ENCODE measurements at regions not wholly inside any gene's neighbourhood (a gene's known extent, or its start where the extent isn't known, plus 50 kb on each side); places are given as distances from the start of the nearest gene placed in this dataset.

DNA sequence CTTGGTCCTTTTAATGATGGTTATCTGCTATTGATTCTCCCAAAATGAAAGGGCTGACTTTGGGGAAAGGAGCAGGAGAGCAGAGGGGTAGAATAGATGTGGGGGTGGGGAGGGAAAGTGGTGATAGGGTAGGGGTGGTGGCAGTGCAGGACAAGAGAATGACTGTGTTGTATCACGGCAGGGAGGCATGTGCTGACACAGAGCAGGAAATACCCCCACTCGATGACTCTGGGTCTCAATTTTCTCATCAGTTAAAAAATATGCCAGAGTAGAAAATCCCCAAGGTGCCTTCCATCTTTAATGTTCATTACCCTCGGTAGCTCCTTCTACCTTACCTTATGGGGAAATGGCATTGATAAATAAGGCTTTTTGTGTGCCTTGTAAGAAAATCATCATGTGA is 79.0 kb upstream of the ATXN1 start:
- Histone ChIP-seq H3K79me2 (replicated peaks; ENCODE audit: insufficient read depth) (no peaks in the 10 kb centered on the region), H3F3A (replicated peaks; ENCODE audit: low read depth) (no peaks in the 10 kb centered on the region), H3K36me3 (ENCODE audit: insufficient read depth) (no peaks in the 10 kb centered on the region), H3K9me2 (ENCODE audit: insufficient read depth) (no peaks in the 10 kb centered on the region; the same call in 1 of the 2 replicates), H3K4me2 (no peak overlapping the region), H3K27me3 (ENCODE audit: insufficient read depth) (no peaks in the 10 kb centered on the region), H2AFZ (peak overlapping the region; percentile 23), H3K4me1 (ENCODE audit: insufficient read depth) (peaks cover 7% of the 10 kb centered on the region; the same call in 1 of the 2 replicates), H3K27ac (ENCODE audit: low read depth) (no peak overlapping the region), H3K4me3 (no peak overlapping the region), H4K20me1 (replicated peaks; ENCODE audit: insufficient read depth) (no peaks in the 10 kb centered on the region)
- H3K36me3 Mint-ChIP-seq (ENCODE audit: low read depth) = no peaks in the 10 kb centered on the region
- no peak overlapping the region for H3K27ac Mint-ChIP-seq
- peaks cover 14% of the 10 kb centered on the region for H3K4me1 Mint-ChIP-seq
- DNase-seq (ENCODE audit: low spot score) (no peak), ATAC-seq (no peak)
- H3K4me3 Mint-ChIP-seq = no peak overlapping the region
- no peaks in the 10 kb centered on the region for H3K27me3 Mint-ChIP-seq (ENCODE audit: insufficient read depth, low read depth, poor library complexity)
- no peaks in the 10 kb centered on the region for H3K9me3 Mint-ChIP-seq
- no peak for TF ChIP-seq NANOG (IDR thresholded peaks at IDR 0.05; ENCODE audit: borderline replicate concordance)
- TF ChIP-seq ZNF331 (CRISPR knock-in tag; IDR thresholded peaks at IDR 0.05; ENCODE audit: low read depth) = no peak
- TF ChIP-seq JUNB (IDR thresholded peaks at IDR 0.05; ENCODE audit: unreplicated experiment) = no peak
- TF ChIP-seq, protein P1, sequence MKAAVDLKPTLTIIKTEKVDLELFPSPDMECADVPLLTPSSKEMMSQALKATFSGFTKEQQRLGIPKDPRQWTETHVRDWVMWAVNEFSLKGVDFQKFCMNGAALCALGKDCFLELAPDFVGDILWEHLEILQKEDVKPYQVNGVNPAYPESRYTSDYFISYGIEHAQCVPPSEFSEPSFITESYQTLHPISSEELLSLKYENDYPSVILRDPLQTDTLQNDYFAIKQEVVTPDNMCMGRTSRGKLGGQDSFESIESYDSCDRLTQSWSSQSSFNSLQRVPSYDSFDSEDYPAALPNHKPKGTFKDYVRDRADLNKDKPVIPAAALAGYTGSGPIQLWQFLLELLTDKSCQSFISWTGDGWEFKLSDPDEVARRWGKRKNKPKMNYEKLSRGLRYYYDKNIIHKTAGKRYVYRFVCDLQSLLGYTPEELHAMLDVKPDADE (IDR thresholded peaks at IDR 0.05) = no peak
- TF ChIP-seq, protein P2, sequence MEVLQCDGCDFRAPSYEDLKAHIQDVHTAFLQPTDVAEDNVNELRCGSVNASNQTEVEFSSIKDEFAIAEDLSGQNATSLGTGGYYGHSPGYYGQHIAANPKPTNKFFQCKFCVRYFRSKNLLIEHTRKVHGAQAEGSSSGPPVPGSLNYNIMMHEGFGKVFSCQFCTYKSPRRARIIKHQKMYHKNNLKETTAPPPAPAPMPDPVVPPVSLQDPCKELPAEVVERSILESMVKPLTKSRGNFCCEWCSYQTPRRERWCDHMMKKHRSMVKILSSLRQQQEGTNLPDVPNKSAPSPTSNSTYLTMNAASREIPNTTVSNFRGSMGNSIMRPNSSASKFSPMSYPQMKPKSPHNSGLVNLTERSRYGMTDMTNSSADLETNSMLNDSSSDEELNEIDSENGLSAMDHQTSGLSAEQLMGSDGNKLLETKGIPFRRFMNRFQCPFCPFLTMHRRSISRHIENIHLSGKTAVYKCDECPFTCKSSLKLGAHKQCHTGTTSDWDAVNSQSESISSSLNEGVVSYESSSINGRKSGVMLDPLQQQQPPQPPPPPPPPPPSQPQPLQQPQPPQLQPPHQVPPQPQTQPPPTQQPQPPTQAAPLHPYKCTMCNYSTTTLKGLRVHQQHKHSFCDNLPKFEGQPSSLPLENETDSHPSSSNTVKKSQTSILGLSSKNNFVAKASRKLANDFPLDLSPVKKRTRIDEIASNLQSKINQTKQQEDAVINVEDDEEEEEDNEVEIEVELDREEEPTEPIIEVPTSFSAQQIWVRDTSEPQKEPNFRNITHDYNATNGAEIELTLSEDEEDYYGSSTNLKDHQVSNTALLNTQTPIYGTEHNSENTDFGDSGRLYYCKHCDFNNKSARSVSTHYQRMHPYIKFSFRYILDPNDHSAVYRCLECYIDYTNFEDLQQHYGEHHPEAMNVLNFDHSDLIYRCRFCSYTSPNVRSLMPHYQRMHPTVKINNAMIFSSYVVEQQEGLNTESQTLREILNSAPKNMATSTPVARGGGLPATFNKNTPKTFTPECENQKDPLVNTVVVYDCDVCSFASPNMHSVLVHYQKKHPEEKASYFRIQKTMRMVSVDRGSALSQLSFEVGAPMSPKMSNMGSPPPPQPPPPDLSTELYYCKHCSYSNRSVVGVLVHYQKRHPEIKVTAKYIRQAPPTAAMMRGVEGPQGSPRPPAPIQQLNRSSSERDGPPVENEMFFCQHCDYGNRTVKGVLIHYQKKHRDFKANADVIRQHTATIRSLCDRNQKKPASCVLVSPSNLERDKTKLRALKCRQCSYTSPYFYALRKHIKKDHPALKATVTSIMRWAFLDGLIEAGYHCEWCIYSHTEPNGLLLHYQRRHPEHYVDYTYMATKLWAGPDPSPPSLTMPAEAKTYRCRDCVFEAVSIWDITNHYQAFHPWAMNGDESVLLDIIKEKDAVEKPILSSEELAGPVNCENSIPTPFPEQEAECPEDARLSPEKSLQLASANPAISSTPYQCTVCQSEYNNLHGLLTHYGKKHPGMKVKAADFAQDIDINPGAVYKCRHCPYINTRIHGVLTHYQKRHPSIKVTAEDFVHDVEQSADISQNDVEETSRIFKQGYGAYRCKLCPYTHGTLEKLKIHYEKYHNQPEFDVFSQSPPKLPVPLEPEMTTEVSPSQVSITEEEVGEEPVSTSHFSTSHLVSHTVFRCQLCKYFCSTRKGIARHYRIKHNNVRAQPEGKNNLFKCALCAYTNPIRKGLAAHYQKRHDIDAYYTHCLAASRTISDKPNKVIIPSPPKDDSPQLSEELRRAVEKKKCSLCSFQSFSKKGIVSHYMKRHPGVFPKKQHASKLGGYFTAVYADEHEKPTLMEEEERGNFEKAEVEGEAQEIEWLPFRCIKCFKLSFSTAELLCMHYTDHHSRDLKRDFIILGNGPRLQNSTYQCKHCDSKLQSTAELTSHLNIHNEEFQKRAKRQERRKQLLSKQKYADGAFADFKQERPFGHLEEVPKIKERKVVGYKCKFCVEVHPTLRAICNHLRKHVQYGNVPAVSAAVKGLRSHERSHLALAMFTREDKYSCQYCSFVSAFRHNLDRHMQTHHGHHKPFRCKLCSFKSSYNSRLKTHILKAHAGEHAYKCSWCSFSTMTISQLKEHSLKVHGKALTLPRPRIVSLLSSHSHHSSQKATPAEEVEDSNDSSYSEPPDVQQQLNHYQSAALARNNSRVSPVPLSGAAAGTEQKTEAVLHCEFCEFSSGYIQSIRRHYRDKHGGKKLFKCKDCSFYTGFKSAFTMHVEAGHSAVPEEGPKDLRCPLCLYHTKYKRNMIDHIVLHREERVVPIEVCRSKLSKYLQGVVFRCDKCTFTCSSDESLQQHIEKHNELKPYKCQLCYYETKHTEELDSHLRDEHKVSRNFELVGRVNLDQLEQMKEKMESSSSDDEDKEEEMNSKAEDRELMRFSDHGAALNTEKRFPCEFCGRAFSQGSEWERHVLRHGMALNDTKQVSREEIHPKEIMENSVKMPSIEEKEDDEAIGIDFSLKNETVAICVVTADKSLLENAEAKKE (CRISPR knock-in tag; IDR thresholded peaks at IDR 0.05) = no peak
- TF ChIP-seq, protein P3, sequence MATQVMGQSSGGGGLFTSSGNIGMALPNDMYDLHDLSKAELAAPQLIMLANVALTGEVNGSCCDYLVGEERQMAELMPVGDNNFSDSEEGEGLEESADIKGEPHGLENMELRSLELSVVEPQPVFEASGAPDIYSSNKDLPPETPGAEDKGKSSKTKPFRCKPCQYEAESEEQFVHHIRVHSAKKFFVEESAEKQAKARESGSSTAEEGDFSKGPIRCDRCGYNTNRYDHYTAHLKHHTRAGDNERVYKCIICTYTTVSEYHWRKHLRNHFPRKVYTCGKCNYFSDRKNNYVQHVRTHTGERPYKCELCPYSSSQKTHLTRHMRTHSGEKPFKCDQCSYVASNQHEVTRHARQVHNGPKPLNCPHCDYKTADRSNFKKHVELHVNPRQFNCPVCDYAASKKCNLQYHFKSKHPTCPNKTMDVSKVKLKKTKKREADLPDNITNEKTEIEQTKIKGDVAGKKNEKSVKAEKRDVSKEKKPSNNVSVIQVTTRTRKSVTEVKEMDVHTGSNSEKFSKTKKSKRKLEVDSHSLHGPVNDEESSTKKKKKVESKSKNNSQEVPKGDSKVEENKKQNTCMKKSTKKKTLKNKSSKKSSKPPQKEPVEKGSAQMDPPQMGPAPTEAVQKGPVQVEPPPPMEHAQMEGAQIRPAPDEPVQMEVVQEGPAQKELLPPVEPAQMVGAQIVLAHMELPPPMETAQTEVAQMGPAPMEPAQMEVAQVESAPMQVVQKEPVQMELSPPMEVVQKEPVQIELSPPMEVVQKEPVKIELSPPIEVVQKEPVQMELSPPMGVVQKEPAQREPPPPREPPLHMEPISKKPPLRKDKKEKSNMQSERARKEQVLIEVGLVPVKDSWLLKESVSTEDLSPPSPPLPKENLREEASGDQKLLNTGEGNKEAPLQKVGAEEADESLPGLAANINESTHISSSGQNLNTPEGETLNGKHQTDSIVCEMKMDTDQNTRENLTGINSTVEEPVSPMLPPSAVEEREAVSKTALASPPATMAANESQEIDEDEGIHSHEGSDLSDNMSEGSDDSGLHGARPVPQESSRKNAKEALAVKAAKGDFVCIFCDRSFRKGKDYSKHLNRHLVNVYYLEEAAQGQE (IDR thresholded peaks at IDR 0.05; ENCODE audit: unreplicated experiment) = no peak
- TF ChIP-seq, protein P4, sequence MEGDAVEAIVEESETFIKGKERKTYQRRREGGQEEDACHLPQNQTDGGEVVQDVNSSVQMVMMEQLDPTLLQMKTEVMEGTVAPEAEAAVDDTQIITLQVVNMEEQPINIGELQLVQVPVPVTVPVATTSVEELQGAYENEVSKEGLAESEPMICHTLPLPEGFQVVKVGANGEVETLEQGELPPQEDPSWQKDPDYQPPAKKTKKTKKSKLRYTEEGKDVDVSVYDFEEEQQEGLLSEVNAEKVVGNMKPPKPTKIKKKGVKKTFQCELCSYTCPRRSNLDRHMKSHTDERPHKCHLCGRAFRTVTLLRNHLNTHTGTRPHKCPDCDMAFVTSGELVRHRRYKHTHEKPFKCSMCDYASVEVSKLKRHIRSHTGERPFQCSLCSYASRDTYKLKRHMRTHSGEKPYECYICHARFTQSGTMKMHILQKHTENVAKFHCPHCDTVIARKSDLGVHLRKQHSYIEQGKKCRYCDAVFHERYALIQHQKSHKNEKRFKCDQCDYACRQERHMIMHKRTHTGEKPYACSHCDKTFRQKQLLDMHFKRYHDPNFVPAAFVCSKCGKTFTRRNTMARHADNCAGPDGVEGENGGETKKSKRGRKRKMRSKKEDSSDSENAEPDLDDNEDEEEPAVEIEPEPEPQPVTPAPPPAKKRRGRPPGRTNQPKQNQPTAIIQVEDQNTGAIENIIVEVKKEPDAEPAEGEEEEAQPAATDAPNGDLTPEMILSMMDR (conservative IDR thresholded peaks at IDR 0.05; ENCODE audit: low read depth in 2 of 2) = no peak
- no peak for TF ChIP-seq EZH2phosphoT487 (IDR thresholded peaks at IDR 0.05; ENCODE audit: unreplicated experiment)
- TF ChIP-seq EZH2 (IDR thresholded peaks at IDR 0.05; ENCODE audit: low read depth, unreplicated experiment) = no peak

All from GM23338 (cell line).